GM12865 (cell line): ENCODE measurements at regions not wholly inside any gene's neighbourhood (a gene's known extent, or its start where the extent isn't known, plus 50 kb on each side); places are given as distances from the start of the nearest gene placed in this dataset.

Source experiments
- DNase-seq: peaks from one replicate; pipeline ENCODE4 v3.0.0; 2010; ENCODE audit warnings: low read depth
- H3K4me3 ChIP-seq: 2 replicates; pipeline ENCODE4 v1.5.1; 2011; ENCODE audit warnings: mild to moderate bottlenecking, low read depth, low read length, control low read depth
- CTCF ChIP-seq: IDR thresholded peaks from 2 replicates; pipeline ENCODE4 v1.5.1; 2011; ENCODE audit warnings: low read length, control low read depth, low read depth, inconsistent platforms; ENCODE audit not compliant: insufficient read depth; ENCODE audit errors: missing control alignments

DNA sequence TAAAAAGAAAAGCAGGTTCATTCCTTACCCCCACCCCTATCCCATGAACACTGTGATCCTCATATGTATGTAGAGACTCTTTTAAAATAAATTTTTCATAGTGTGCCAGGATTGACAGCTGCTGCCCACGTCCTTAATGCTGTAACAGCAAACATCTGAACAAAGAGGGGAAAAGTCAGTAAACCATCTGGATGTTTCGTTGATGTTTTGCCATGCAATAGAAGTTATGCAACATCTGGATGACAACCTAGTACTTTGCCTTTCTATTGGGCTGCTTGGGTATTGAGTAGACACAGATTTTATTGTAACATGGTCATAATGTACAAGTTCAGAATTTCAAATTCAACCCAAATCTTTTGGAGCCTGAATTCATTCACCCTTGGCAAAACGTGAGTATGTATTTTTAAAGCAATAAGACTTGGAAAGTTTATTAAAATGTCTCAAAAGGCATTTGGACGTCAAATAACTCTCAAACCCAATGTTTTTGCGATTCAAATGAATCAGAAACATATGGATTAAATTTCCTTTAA, 500.3 kb downstream of the DHX35 start:
- H3K4me3 ChIP-seq = no peak overlapping the region
- no peak for DNase-seq
- no peak for TF ChIP-seq CTCF

DNA sequence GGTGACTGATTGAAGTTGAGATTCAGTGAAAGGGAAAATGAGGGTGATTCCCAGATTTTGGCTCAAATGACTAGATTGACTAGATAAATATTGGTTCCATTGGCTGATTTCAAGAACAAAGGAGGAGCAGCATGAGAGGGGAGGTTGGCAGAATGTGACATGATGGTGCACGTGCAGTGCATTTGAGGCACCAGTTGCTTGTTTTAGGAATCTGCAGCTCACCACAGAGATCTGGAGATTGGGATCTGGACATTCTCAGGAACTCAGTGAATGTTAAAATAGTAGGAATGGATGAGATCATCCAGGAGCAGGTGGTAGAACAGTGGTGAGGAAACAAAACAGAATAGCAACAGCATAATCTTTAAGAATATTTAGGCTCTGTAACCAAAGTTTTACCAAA, 496.3 kb downstream of the DHX35 start:
- no peak for TF ChIP-seq CTCF
- no peak overlapping the region for H3K4me3 ChIP-seq
- DNase-seq = no peak

GRCh38 chr20:39453890-39454289, 491.7 kb downstream of the DHX35 start:
- H3K4me3 ChIP-seq = no peak overlapping the region
- DNase-seq = no peak
- TF ChIP-seq CTCF = no peak

DNA sequence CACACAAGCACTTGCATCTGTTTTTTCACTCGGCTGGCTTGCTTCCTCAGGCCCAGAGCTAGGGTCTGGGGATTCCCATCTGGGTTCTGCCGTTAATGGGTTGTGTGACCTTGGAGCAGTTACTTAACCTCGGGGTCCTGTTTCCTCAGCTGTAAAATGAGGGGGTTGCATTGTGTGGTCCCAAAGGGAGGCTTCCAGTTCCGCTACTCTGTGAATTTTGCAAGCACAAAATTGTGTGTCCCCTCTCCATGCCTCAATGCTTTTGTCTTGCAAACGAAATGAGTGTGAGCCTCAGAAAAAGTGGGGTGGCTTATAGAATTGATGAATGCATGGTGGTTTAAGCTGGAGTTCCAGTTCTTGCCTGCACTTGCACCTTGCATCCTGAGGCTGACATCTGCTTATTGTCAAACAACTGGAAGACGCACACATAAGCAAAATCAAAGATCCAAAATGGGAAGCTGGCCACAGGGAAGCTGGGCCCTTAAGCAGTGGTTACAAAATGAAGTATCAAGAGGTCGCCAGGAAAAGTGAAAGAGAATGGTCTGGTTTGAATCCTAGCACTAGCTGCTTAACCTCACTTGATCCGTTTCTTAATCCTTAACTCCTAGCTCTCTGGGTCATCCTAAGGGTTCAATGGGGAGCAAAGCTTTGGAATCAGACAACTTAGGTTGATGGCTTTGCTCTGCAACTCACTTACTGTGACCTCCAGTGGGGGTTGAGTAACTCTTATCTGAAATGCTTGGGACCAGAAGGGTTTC, 490.6 kb downstream of the DHX35 start:
- peak; percentile 22 for DNase-seq
- TF ChIP-seq CTCF = no peak
- no peak overlapping the region for H3K4me3 ChIP-seq

- no peak overlapping the region for H3K4me3 ChIP-seq
- DNase-seq = no peak
- no peak for TF ChIP-seq CTCF
Observed at GRCh38 chr20:39451386-39451785, 489.2 kb downstream of the DHX35 start.

DNA sequence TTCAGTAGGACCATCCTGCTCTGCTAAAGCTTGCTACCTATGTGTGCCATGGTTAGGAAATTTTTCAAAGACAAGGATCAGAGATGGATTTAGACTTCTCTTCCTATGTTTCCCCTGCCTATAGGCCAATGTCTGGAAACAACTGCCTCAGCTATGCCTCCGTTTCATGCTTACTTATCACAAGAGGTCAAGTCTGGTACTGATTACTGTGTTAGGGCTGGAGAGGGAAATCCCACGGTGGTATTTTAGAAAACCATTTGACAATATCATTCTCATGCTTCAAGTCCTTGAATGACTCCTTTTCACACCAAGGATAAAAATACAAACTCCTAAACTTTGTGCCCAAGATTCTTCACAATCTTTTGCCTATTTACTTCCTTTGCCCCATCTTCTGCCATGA, 484.3 kb downstream of the DHX35 start:
- H3K4me3 ChIP-seq = no peak overlapping the region
- TF ChIP-seq CTCF = no peak
- peak; percentile 23 for DNase-seq

DNA sequence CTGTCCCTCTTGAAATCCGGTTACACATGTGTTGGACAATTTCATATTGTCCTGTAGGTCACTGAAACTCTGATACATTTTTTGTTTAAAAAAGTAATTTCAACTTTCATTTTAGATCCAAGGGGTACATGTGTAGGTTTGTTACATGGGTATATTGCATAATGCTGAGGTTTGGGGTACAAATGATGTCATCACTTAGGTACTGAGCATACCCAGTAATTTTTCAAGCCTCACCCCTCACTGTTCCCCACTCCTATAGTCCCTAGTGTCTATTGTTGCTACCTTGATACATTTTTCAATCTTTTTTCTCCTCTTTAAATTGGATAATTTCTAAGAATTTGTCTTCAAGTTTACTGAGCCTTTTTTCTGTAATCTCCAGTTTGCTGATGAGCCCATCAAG, 483.0 kb downstream of the DHX35 start:
- no peak for DNase-seq
- H3K4me3 ChIP-seq = no peak overlapping the region
- TF ChIP-seq CTCF = no peak
